Activated naive CD4-positive, alpha-beta T cell treated with anti-CD3 and anti-CD28 coated beads, Interleukin-2, amount 10 ng/mL, durations not matched to agents 7 days and 5 days (primary cell): ENCODE measurements at regions not wholly inside any gene's neighbourhood (a gene's known extent, or its start where the extent isn't known, plus 50 kb on each side); places are given as distances from the start of the nearest gene placed in this dataset.
"Not testable (repeated sequence)": the region's sequence is repeated elsewhere in the genome, so short reads cannot be mapped to it uniquely, and the experiment has no call there.

Source experiments
- CTCF ChIA-PET: fragments of 350-600 bp; sonication (Branson Sonifier 250); formaldehyde crosslinking; loops from one replicate; lab custom pipeline; 2021; ENCODE audit warnings: antibody characterized with exemption; lab: Charles Lee
- DNase-seq: peaks from one replicate; pipeline ENCODE4 v3.0.0-alpha.2; 2020
- H3K27ac Mint-ChIP-seq: one replicate; pipeline ENCODE4 v1.8.0; 2021; ENCODE audit warnings: mild to moderate bottlenecking, moderate library complexity, mixed read lengths
- H3K27me3 Mint-ChIP-seq: one replicate; pipeline ENCODE4 v1.8.0; 2021; ENCODE audit warnings: mild to moderate bottlenecking, mixed read lengths
- H3K36me3 Mint-ChIP-seq: one replicate; pipeline ENCODE4 v1.8.0; 2021; ENCODE audit warnings: mixed read lengths
- H3K4me1 Mint-ChIP-seq: one replicate; pipeline ENCODE4 v1.8.0; 2021; ENCODE audit warnings: mixed read lengths
- H3K4me3 Mint-ChIP-seq: one replicate; pipeline ENCODE4 v1.8.0; 2021; ENCODE audit warnings: mild to moderate bottlenecking, moderate library complexity, mixed read lengths
- H3K9me3 Mint-ChIP-seq: one replicate; pipeline ENCODE4 v1.8.0; 2021; ENCODE audit warnings: mixed read lengths

DNA sequence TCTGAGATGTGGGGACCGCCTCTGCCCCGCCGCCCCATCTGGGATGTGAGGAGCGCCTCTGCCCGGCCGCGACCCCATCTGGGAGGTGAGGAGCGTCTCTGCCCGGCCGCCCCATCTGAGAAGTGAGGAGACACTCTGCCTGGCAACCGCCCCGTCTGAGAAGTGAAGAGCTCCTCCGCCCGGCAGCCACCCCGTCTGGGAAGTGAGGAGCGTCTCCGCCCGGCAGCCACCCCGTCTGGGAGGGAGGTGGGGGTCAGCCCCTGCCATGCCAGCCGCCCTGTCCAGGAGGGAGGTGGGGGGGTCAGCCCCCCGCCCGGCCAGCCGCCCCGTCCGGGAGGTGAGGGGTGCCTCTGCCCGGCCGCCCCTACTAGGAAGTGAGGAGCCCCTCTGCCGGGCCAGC, 102.2 kb downstream of the ID4 start:
- H3K4me1 Mint-ChIP-seq, H3K36me3 Mint-ChIP-seq, H3K4me3 Mint-ChIP-seq, H3K9me3 Mint-ChIP-seq, DNase-seq, H3K27ac Mint-ChIP-seq, CTCF ChIA-PET, H3K27me3 Mint-ChIP-seq: not testable (repeated sequence)

DNA sequence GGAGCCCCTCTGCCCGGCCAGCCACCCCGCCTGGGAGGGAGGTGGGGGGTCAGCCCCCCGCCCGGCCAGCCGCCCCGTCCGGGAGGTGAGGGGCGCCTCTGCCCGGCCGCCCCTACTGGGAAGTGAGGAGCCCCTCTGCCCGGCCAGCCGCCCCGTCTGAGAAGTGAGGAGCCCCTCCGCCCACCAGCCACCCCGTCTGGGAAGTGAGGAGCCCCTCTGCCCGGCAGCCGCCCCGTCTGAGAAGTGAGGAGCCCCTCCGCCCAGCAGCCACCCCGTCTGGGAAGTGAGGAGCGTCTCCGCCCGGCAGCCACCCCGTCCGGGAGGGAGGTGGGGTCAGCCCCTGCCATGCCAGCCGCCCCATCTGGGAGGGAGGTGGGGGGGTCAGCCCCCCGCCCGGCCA, 102.8 kb downstream of the ID4 start:
- DNase-seq, CTCF ChIA-PET, H3K36me3 Mint-ChIP-seq, H3K9me3 Mint-ChIP-seq, H3K27me3 Mint-ChIP-seq, H3K27ac Mint-ChIP-seq, H3K4me1 Mint-ChIP-seq, H3K4me3 Mint-ChIP-seq: not testable (repeated sequence)

DNA sequence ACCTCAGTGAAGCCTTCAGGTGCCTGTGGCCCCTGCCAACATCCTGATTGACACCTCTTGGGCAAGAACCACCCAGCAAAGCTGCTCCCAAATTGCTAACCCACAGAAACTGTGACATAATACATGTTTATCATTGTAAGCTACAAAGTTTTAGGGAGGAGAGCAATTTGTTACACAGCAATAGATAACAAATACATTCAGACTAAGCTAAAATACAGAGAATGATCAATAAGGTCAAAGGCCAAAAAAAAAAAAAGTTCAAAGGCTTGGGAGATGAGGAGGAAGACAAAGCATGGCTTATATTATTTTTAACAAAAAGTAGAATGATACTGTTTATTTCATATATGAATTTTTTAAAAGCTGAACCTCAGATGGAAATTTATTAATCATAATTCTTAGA, 105.9 kb downstream of the ID4 start:
- Mint-ChIP-seq H3K27ac (no peak overlapping the region), H3K4me1 (no peaks in the 10 kb centered on the region), H3K9me3 (peaks cover 6% of the 10 kb centered on the region), H3K27me3 (no peaks in the 10 kb centered on the region), H3K36me3 (peaks cover 2% of the 10 kb centered on the region), H3K4me3 (no peak overlapping the region)
- no peak for DNase-seq
- CTCF ChIA-PET: no interaction called here

DNA sequence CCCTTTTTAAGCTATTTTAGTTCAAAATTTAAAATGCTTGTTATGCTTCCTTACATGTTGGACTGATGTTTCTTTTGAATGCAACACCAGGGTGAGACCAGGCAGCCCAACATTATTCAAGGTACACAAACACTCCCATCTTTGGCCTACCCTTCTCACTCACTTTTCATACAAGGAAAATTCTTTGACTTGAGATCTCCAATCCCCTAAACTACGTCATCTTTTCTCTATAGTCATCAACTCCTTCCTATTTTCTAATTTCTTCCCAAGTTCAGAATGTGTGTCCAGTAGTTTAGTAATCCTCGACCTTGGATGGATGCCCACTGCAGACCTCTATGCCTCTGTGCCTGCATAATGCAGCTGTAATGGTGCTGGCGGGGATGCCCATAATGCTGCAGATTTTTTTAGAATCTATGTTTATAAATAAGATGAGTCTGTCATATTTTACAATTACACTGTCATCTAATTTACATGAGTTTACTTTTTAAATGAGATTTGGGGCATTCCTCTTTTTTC, 108.7 kb downstream of the ID4 start:
- Mint-ChIP-seq H3K27me3 (no peaks in the 10 kb centered on the region), H3K36me3 (no peaks in the 10 kb centered on the region), H3K4me1 (no peaks in the 10 kb centered on the region), H3K9me3 (peaks cover 4% of the 10 kb centered on the region), H3K27ac (no peak overlapping the region), H3K4me3 (no peak overlapping the region)
- DNase-seq: no peak
- CTCF ChIA-PET: no interaction called here

DNA sequence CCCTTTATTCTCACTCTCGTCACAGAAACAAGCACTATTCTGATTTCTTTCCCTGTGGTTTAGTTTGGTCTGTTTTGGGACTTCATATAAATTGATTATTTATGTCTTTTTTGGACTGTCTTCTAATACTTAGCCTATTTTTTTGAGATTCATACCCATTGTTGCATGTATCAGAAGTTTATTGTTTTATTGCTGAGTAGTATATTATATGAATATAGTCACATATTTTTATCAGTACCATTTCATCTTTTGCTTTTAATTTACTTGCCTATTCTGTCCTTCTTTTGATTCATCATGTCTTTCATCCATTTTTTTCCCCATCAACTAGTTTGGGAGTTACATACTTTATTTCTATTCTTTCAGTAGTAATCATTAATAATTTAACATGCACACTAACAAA, 112.0 kb downstream of the ID4 start:
- Mint-ChIP-seq H3K9me3 (peaks cover 4% of the 10 kb centered on the region), H3K4me3 (no peak overlapping the region), H3K4me1 (no peaks in the 10 kb centered on the region), H3K27me3 (no peaks in the 10 kb centered on the region), H3K36me3 (no peaks in the 10 kb centered on the region), H3K27ac (no peak overlapping the region)
- CTCF ChIA-PET: no interaction called here
- no peak for DNase-seq

DNA sequence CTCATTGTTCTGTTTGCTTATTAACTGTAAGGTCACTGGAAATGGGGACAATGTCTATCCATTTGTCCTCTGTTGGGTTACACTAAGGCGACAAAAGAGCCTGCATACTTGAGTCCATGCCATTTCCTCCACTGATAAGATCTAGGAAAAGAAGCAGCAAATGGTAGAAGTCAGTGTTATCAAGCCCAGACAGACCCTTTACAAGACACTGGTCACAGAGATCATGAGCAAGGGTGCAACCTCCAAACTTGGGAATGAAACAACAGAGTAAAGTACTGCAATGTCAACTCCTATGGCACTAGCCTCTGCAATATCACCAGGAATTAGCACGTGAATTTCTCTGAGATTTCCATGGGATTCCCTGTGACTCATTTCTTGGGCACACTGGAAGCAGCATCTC, 126.9 kb downstream of the ID4 start:
- CTCF ChIA-PET: no interaction called here
- no peaks in the 10 kb centered on the region for H3K4me1 Mint-ChIP-seq
- DNase-seq: no peak
- H3K36me3 Mint-ChIP-seq: no peaks in the 10 kb centered on the region
- H3K9me3 Mint-ChIP-seq: no peaks in the 10 kb centered on the region
- H3K4me3 Mint-ChIP-seq: no peak overlapping the region
- H3K27me3 Mint-ChIP-seq: no peaks in the 10 kb centered on the region
- H3K27ac Mint-ChIP-seq: no peak overlapping the region

DNA sequence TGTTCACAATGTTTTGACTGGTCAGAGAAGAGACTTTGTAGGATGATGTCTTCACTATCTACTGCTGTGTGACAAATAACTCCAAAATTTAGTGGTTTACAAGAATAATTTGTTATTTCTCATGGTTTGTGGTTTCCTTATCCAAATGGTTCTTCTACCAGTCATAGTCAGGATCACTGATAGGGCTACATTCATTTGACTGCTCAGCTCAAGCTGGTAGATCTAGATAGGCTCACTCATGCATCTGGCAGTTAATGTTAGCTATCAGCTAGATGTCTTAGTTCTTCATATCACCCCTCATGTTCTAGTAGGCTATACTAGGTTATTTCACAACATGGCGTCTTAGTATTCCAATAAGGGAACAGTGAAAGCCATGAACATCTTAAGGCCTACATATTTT, 131.0 kb downstream of the ID4 start:
- Mint-ChIP-seq H3K4me1 (no peaks in the 10 kb centered on the region), H3K27ac (no peak overlapping the region), H3K36me3 (no peaks in the 10 kb centered on the region), H3K4me3 (no peak overlapping the region), H3K27me3 (no peaks in the 10 kb centered on the region), H3K9me3 (no peaks in the 10 kb centered on the region)
- CTCF ChIA-PET: no interaction called here
- no peak for DNase-seq

DNA sequence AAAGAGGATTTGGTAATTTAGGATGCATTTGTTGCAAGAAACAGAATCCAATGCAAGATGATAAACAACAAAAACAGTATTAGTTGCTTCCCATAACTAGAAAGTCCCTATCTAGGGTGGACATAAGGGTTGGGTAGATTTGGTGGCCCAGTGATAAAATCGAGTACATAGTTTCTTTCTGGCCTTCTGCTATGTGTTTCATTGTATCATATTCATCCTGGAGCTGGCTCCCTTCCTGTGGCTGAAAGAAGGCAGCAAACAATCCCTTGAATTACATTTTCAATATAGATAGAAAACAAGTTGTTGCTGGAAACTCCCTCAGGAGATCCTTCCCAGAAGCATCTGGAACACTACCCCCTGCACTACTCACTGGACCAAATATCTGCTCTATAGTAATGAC, 135.1 kb downstream of the ID4 start:
- no peaks in the 10 kb centered on the region for H3K36me3 Mint-ChIP-seq
- no peak for DNase-seq
- H3K27me3 Mint-ChIP-seq: no peaks in the 10 kb centered on the region
- H3K27ac Mint-ChIP-seq: no peak overlapping the region
- no peaks in the 10 kb centered on the region for H3K4me1 Mint-ChIP-seq
- CTCF ChIA-PET: no interaction called here
- no peaks in the 10 kb centered on the region for H3K9me3 Mint-ChIP-seq
- H3K4me3 Mint-ChIP-seq: no peak overlapping the region

DNA sequence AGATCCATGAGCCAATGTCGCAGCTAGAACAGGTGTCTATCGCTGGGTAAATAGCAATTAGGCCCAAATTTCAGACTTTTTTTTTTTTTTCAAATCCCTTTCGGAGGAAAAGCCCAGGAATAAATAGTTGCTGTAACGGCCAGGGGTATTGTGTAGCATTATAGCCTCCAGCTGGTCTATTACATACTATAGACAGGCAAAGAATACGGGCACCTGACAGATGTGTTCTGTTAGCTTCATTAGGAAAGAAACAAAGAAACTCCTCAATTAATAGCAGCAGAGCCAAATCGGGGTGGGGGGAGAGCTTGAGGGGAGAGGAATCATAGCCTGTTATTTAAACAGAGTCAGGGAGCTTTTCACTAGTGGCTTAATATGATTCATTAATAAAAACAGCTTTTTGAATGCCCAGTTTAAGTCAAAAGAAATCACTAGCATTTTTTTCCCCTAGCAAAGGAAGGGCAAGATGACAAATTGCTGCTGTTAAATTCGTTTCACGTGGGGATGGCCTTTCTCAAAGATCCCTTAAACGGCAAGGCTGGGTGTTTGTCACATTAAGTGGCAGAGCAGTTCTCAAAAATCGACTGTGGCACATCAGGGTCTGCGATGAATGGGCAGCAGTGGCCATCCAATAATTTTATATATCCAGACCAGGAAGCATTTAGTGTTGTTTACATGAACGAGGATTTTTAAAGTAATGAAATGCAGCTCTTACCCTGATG, 139.4 kb downstream of the ID4 start:
- Mint-ChIP-seq H3K27me3 (no peaks in the 10 kb centered on the region), H3K4me3 (no peak overlapping the region), H3K9me3 (no peaks in the 10 kb centered on the region), H3K36me3 (no peaks in the 10 kb centered on the region), H3K27ac (no peak overlapping the region), H3K4me1 (no peaks in the 10 kb centered on the region)
- CTCF ChIA-PET: no interaction called here
- no peak for DNase-seq

DNA sequence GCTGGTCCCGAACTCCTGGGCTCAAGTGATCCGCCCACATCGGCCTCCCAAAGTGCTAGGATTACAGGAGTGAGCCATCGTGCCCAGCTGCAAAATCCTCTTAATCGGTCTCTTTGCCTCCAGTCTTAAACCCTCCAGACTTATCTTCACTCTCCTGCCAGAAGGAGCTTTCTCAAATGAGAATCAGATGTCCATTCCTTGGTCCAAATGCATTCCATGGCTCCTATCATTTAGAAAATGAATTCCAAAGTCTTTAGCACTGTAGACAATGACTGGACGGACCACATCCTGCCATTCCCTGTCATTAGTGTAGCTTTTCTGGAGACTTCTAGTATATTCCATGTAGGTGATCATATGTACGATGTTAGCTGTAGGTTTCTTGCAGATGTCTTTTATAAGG, 141.9 kb downstream of the ID4 start:
- H3K4me1 Mint-ChIP-seq: no peaks in the 10 kb centered on the region
- H3K4me3 Mint-ChIP-seq: no peak overlapping the region
- H3K36me3 Mint-ChIP-seq: no peaks in the 10 kb centered on the region
- no peaks in the 10 kb centered on the region for H3K27me3 Mint-ChIP-seq
- DNase-seq: no peak
- H3K9me3 Mint-ChIP-seq: no peaks in the 10 kb centered on the region
- H3K27ac Mint-ChIP-seq: no peak overlapping the region
- CTCF ChIA-PET: no interaction called here

DNA sequence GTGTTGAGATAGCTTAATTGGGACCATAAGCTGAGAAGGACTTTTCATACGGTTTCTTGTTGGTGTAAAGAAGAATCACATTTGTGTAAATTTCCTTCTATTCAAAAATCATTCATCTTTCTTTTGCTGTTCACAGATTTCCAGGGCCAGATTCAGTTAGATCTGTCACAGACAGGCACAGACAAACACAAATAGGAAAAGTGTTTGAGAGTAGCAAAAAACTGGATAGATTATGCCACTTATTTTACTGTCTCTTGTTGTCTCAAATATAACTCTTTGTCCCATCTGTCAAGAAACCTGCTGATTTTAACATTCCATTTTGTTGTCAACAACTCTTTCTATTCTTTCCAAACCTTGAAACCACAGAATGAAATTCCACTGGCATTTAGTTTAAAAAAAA, 142.8 kb downstream of the ID4 start:
- Mint-ChIP-seq H3K27ac (no peak overlapping the region), H3K4me1 (no peaks in the 10 kb centered on the region), H3K9me3 (no peaks in the 10 kb centered on the region), H3K36me3 (no peaks in the 10 kb centered on the region), H3K27me3 (no peaks in the 10 kb centered on the region), H3K4me3 (no peak overlapping the region)
- CTCF ChIA-PET: interaction anchor here (1.2 kb wide), 1 partner anchor 75 kb away, joined by 3 read pairs; no protein-coding TSS in a partner anchor
- DNase-seq: no peak

DNA sequence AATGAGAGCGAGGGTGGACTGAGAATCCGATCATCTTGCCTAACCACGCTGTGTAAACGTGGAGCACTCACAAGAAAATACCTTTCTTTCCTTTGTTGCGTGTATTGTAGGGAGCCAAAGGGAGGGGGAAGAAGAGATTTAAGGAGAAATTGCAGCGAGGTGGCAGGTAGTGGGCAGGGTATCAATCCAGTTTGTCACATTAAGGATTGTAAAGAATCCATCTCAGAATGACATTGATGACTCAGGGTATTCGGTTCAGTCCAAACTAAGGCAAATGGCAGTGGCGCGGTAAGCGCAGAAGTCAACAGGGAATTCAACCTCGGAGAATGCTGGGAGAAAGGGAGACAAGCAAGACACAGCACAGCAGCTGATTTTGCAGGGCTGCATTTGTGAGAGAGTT, 146.2 kb downstream of the ID4 start:
- Mint-ChIP-seq H3K4me3 (no peak overlapping the region), H3K27me3 (no peaks in the 10 kb centered on the region), H3K36me3 (no peaks in the 10 kb centered on the region), H3K9me3 (no peaks in the 10 kb centered on the region), H3K27ac (no peak overlapping the region), H3K4me1 (no peaks in the 10 kb centered on the region)
- CTCF ChIA-PET: no interaction called here
- DNase-seq: no peak

DNA sequence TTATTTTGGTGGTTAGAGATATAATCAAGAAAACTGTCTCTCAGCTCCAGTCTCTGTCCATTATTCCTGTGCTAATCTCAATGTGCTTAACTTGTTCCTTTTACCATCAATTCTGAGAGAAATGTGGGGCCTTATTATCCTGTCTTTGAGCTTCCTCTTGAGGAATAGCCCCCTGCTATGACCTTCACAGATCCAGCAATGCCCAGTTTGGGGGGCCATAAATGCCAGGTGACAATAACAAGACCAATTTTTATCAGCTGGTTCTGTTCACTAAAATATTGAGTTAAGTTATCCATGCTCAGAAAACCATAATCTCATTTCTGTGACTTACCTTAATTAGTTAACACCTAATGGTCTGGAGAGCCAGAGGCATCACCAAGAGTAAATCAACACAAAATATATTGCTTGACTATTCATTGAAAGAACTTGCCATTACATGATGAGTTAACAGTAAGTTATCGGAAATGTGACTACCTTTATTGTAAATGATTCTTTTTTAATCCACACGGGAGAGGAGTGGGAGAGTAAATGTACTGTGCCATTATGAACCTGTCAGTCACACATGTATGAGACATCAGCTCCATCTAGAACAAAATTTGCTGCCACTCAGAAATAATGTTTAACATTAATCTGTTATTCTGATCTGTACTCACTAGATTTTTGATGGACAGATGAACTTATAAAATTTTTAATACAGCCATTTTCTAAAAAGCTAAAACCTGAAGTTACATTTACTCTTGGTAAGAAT, 149.7 kb downstream of the ID4 start:
- Mint-ChIP-seq H3K36me3 (no peaks in the 10 kb centered on the region), H3K4me3 (no peak overlapping the region), H3K27ac (no peak overlapping the region), H3K27me3 (no peaks in the 10 kb centered on the region), H3K4me1 (no peaks in the 10 kb centered on the region), H3K9me3 (no peaks in the 10 kb centered on the region)
- no peak for DNase-seq
- CTCF ChIA-PET: interaction anchor here (0.5 kb wide), 1 partner anchor 1238 kb away, joined by 3 read pairs; no protein-coding TSS in a partner anchor

DNA sequence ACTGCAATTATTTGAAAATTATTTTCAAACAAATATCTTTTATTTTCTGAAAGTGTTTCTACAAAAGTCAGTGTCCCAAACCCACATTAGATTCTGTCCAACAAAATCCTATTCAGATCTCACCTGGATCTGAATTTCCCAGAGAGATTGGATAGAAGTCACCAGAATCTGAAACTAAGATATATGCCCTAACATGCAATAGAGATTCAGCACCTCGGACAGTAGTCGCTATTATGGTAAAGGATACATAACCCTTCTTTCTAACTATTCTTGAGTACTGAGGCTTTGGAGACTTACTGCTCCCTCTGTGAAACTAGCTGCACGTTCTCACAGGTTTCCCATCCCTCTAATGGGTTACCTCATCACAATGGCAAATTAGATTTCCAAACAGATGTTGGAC, 151.4 kb downstream of the ID4 start:
- DNase-seq: no peak
- Mint-ChIP-seq H3K36me3 (no peaks in the 10 kb centered on the region), H3K4me3 (no peak overlapping the region), H3K4me1 (no peaks in the 10 kb centered on the region), H3K27ac (no peak overlapping the region), H3K27me3 (no peaks in the 10 kb centered on the region), H3K9me3 (no peaks in the 10 kb centered on the region)
- CTCF ChIA-PET: no interaction called here

DNA sequence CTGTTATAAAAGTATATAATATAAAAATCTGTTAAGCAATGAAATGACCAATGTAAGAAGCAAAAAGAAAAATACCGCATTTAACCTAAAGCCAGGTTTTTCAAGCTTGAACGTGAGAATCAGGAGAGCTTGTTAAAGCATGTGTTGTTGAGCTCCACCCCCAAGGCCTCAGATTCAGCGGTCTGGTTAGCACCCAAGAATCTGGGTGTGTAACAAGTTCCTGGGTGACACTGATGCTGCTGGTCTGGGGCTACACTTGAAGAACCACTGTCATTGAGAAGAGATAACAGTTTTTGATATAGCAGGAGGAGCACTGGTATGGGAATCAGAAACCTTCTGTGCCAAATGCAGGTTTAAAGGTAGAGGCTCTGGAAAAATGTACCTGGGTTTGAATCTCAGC, 154.0 kb downstream of the ID4 start:
- CTCF ChIA-PET: no interaction called here
- no peak overlapping the region for H3K27ac Mint-ChIP-seq
- H3K27me3 Mint-ChIP-seq: peaks cover 5% of the 10 kb centered on the region
- H3K4me3 Mint-ChIP-seq: no peak overlapping the region
- H3K9me3 Mint-ChIP-seq: no peaks in the 10 kb centered on the region
- no peak for DNase-seq
- H3K36me3 Mint-ChIP-seq: no peaks in the 10 kb centered on the region
- H3K4me1 Mint-ChIP-seq: no peaks in the 10 kb centered on the region
